GM18498 (cell line): ENCODE measurements at regions not wholly inside any gene's neighbourhood (a gene's known extent, or its start where the extent isn't known, plus 50 kb on each side); places are given as distances from the start of the nearest gene placed in this dataset.

Experiments used
- ATAC-seq: cut with Tn5 transposase; IDR thresholded peaks from one replicate; pipeline ENCODE4 v1.9.1; 2021; ENCODE audit warnings: mild to moderate bottlenecking, moderate library complexity; ENCODE audit not compliant: unreplicated experiment

DNA sequence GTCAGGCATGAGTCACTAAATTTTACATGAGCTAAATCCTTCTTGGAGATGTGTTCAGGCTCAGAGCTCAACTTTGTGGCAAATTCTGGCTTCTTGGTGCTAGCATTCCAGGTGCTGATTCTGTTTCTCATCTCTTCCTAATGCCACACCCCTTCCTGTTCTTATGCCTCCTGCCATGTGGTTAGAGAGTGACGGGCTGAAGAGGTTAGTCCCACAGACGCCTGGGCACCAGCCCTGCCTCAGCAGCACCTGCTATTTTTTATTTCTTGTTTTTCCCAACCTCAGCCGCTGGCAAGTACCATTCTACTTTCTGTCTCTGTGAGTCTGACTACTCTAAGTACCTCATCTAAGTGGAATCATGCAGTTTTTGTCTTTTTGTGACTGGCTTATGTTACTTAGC lies 329.5 kb downstream of the KCNRG start:
- no peak for ATAC-seq

DNA sequence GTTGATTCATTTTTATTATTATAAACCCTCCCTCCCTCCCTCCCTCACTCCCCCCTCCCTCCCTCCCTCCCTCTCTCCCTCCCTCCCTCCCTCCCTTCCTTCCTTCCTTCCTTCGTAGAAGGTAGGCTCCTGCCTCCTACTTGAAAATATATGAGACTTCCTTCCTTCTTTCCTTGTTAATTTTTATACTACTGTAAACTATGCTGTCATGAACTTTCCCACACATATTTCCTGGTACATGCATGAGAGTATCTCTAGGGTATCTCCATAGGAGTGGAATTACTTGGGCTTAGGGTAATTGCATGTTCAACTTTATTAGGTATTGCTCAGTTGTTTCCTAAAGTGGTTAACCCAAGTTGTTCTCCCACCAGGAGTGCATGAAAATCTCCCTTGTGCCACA lies 330.6 kb downstream of the KCNRG start:
- no peak for ATAC-seq

DNA sequence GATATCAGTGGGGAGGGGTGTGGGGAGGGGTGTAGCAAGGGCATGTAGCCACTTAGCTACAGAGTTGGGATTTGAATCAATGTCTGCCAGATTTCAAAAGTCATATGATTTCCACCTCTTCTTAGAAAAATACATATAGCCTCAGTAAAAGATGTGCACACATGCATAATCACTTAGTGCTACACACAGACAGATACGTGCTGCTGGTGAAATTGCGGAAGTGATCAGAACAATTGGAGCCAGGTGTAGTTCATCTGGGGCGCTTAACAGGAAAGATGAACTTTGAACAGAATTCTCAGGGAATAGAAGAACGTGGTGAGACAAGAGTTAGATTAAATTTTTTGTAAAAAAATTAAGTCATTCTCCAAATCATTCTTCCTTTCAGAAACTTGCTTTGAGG lies 333.1 kb downstream of the KCNRG start:
- no peak for ATAC-seq

DNA sequence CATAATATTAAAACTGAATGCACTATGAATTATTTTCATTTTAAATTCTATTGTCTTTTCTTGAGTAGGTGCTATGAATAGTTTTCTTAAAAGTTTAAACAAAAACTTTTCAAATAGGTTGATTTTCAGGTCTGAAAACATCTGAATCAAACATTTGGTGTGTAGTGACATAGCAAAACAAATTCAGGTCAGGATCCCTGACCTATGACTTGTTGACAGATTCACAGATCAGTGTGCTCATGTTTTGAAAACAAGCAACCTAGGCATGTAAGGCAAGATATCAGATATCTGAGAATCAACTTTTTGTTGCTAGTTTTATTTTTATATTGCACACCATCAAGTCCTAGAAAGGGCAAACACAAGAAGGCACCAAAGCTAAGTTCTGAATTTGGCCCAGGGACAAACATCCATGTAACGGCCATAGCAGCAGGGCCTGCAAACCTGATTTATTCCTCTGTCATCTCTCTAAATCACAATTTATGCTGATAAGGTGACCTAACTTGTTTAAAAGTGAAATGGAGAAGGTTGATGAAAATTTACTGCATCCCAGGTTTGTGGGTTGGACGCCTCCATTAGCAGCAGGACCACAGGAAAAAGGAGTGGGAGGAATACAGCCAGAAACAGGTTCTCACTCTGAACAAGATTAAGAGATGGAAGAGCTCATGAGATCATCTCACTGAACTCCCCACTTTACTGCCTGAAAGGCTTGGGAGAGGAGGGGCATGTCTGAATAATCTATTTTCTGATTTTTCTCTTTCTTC lies 337.7 kb downstream of the KCNRG start:
- ATAC-seq = no peak

DNA sequence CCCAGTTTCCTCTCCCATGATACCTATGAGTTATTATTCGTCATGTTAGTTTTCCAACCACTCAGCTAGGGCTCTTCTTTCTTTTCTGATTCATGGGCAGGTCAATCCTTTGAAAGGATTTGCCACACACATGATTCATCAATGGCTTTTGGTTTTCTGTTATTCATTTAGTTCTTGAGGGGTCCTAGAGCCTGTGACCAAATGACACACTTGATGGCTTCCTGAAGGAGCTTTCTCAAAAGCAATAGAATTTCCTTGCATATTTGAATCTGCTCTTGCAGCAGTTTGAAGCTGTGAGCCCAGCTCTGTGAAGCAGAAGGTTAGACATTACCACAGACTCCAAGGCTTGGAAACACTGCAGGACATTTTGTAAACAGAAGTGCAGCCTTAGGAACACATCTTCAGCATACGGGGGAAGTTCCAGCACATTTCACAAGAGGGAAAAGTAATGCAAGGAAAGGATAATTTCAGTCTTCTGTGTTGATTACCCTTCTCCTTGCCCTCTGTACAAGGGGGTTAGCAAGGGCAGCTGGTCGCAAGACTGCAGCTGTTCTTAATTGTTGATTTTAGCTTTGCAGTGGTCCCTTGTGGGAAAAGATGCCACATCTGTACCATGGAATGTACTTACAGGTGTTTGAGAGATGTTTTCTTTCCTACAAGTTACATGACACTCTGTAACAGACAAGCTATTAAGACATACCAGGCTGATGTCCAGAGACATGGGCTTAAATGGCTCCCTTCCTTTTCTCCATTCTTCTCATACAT lies 338.6 kb downstream of the KCNRG start:
- ATAC-seq = no peak

DNA sequence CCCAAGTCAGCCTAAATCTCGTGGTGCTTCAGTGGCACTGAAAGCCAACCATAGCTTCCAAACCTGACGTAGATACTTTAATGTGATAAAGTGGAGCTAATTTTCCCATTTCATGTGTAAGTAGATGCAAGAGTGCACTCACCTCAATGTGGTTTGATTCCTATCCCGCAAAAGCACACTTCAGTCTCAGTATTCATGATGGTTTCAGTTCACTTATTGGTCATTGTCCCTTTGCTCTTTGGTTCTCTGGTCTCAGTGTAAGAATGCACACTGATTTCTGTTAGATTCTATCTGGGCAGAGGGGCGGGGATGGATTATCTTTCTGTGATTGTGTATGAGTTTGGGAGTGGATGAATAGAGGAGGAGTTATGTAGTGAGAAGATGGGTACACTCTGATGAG lies 340.6 kb downstream of the KCNRG start:
- ATAC-seq = no peak

DNA sequence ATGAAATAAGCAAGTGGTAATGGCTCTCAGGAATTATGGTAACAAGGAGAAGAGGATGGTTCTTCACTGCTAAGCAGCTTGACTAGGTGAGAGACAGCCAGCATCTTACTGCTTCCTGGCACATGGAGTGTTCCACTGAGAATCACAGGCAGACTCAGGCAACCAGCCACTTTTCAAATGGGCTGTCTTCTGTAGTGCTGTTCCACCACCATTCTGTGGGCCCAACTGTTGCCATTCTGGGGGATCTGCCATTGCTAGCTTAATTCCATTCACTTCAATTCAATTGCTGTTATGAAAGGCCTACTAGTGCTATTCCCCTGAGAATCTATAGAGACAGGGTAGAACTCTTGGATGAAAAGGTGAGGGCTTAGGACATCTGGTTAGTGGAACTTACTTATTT lies 341.9 kb downstream of the KCNRG start:
- ATAC-seq = no peak

DNA sequence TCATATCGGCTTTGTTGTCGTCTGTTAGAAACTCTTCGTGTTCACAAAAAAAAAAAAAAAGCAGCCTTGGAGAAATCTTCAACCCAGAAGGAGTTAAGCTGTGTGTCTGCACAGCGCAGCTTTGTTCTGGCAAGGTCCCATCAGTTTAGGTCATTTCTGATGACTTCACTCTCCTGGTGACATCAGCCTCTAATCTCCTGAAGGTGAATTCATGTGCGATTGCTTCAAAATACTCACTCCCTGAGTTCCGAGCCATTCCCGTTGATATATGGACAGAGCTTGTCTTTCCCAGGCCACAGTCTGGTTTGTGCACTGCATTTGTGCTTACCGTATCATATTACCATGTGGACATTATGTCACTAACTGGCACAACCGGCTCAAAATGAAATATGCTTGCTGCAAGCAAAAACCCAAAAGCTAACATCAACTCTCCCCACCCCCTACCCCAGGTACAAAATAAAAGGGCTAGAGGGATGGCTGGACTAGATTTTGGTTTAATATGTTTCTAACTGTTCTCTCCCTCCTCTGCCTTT lies 342.4 kb downstream of the KCNRG start:
- ATAC-seq = no peak

DNA sequence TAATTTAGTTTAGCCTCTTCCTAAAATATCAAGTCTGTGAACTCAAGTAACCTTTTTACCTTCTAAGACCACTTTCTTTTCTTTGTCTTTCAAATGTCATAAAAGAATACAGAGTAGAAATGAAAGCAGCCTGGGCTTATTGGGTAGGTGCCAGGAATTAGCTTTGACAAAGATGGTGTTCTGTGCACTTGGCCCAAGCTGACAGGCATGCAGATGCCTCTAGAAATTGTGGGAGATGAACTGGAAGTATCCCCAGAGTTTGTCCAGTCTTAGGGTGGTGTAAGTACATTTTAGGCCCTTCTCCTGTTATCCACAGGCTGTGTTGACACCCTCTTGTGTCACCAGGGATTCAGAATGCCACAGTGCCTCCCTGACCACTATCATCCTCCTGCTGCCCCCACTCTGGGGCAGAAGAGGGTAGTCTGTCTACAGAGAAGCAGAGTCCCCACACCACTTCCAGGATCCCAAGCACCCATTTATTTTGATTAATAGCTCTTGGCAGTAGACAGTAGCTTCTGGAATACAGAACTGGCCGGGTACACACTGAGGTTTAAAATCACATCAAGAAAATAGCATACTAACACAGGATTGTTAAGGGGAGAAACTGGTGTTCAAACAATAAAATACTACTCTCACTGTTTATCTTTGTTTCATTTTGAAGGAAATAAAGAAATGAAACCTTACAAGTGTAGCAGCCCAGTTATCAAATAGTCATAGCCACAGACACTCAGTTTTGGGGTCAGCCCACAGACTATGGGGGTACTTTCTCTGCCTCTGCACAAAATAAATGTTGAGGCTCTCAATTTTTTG lies 343.2 kb downstream of the KCNRG start:
- ATAC-seq = no peak

DNA sequence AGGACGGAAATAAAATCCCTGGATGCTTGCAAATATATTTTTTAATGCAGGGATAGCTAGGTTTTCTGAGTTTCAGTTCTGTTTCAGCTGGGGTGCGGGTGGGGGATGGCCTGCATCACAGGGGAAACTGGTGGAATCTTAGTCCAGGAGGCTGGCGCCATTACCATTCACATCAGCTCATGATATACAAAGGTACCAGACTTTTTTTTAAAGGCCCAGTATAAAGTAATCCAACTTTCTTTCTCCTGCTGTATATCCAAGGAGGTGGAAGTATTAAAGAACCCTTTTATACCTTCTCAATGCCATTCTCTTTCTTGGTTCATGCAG lies 343.8 kb downstream of the KCNRG start:
- ATAC-seq = no peak

DNA sequence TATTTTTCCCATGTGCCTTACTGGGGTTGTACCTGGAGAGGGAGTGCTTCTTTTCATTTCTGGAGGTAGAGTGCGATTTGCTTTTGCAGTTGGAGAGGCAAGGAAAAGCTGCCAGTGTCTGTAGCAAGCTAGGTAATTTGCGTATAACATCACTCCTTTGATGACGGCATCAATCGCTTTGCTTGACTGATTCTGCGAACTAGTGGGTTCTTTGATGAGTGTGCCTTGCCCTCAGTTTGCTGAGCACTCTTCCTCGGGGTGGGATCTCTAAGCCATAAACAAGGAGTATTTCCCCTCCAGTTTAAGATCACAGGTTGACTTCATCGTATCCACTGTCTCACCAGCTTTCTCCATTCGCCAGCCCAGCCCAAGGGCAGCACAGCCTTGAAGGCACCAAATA lies 344.5 kb downstream of the KCNRG start:
- ATAC-seq = no peak

DNA sequence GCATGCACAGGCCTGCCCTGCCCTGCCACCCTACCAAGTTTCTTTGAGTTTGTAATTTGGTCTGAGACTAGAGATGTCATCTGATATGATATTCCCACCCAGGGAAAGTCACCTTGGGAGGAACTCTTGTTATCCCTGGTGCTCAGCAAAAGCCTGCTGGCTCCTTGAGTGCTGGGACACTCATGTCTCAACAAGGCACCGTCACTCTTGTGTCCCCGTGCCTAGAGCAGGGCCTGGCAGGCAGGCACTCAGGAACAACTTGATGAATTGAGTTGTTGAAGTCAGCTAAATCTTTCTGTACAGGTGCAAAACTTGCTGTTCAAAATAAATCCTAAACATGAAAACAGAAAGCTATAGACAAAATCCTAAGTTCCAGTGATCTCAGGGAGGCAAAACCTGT lies 345.4 kb downstream of the KCNRG start:
- ATAC-seq = no peak

DNA sequence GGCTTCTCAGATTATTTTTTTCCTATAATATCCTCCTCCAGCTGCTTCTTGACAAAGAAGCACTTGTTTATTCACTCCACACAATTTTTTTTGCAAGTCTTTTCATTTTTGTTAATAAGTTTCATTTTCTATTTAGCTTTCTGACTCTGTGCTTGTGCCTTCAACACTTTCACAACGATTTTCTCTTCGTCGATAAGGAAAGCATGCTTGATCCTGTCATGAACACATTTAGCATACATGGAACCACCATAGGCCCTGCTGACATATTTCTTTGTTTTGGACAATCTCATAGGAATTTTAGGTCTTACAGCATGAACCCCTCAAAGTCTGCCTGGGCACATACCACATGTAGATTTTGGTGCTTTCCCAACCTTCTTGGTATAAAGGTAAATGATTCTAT lies 346.0 kb downstream of the KCNRG start:
- ATAC-seq = no peak

DNA sequence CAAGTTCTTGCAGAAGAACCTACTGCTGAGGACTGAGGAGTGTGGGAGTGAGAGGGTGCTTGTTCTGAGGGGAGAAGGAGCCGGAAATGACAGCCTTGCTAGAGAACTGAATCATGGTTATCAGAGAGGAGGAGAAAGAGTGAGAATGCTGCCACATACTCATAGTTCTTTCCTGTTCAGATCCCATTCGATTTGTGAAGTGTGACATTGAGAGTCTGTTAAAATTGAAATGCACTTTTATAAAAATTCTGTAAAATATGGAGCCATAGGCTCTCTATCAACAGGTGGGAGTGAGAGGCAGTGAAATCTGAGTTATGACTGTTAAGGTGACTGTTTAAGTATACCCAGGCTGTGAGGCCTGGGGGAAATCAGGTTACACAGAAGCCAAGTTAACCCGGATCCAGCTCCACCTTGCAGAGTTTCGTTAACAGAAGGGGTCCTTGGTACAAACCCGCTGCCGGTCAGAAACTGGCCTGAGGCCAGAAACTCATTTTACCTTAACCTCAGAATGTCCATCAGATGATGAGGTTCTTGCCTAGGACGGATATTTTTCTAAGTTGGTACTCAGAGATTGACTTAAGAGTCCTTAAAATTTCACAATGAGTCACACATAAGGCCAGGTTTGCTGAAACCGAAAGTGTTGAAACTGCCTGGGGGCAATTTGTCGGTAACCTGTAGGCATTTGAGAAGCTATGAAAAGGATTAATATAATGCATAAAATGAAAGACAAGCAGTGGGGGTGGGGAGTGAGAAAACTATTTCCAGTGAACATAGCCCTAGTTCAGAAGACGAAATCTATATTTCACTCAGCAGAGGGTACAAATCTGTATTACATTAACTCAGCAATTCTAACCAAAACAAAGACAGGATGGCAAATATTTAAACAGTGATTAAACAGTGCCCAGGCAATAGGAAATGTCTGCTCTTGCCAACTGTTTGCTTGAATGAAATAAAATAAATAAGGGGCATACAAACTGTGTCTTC lies 350.5 kb downstream of the KCNRG start:
- peak; percentile 55 for ATAC-seq

DNA sequence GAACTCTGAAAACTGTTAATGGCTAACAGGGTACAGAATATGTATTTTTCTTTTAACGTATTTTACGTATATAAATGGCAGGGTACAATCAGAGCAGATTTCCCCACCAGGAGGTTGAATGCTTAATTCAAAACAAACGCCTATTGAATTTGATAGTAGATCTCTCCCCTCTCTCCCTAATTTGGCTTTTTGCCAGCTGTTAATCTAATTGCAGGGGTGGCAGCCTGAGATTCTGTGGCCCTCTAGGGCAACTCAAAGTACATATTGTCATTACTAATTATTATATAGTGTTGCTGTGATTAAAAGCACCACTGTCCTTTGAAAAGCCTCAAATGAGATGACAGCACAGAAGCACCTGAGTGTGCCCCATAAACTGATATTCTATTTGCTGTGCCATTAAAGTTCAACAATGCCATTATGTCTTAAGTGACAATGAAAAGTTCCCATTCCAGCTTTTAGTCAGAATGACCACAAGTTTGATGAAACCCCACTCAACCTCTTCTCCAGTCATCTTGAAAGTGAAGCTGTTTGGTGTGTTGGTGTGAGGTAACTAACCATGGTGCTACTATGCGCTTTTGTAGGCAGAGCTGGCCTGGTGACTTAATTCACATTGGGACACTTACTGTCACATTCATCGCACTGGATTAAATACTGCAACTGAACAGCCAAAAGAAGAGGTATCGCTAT lies 351.4 kb downstream of the KCNRG start:
- ATAC-seq = peak; percentile 60

DNA sequence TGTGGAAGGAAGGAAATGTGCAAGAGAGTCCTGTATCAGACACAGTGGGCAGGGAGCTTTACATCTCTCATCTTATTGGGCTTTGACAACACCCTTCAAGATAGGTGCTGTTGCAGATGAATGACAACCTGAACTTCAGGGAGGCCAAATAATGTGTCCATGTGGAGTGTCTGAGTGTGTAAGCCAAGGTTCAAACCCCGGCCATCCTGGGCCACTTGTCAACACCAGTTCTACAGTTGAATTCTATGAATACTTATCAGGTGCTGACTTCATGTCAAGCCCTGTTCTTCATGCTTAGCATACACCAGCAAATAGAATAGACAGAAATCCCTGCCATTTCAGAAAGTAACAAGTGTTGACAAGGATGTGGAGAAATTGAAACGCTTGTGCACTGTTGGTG lies 354.4 kb downstream of the KCNRG start:
- ATAC-seq = no peak

DNA sequence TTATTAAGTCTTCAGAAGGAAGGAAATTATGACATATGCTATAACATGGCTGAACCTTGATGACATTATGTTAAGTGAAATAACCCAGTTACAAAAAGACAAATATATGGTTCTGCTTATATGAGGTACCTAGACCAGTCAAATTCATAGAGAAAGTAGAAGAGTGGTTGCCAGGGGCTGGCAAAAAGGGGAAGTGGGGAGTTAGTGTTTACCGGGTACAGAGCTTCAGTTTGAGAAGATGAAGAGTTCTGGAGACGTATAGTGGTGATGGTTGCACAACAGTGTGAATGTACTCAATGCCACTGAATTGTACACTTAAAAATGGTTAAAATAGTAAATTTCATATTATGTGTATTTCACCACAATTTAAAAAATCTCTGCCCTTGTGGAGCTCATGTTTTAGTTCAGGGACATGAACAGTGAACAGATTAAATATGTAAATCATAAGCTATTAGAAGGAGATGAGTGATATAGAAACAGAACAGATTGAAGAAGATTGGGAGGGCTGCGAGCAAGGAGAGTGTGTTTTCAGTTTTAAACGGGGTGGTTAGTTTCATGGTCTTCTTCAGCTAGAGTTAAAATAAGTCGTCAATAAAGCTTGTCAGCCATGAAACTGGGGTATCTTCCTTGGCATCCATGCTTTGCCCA lies 355.2 kb downstream of the KCNRG start:
- peak; percentile 72 for ATAC-seq

DNA sequence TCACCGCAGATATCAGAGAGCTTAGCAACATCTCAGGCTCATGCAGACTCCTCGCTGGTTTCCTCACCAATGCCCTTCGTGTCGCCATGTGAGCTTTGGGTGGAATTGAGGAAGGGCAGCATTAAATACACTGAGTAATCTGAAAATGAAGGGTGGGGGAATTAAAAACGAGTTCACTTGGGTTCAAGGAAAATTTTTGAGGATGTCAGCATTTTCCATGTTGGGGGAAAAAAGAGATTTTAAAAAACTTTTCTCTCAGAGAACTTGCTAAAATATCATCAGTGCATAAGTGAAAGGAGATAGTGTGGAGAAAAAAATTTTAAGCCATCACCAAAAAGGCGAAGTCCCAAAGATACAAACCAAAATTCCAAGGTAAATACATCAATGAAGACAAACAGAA lies 359.3 kb downstream of the KCNRG start:
- no peak for ATAC-seq

DNA sequence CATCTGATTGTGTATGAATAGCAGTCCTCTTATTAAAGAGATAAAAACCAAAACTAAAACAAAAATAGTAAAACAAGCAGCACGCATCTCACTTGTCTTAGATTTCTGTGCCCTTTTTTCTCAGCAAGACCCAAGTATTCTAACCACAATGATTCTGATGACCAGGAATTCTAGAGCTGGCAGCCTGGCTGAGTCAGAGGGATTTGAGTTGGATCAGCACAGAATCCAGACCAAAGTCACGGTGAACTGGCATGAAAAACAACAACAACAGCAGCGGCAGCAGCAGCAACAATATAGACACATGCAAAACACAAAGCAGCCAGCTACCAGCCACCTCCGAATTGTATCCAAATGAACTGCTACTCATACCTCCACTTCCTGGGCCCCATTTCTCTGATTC lies 360.5 kb downstream of the KCNRG start:
- no peak for ATAC-seq
